Aorta (tissue), 5 donors: ENCODE measurements at regions not wholly inside any gene's neighbourhood (a gene's known extent, or its start where the extent isn't known, plus 50 kb on each side); places are given as distances from the start of the nearest gene placed in this dataset.
"Not testable (repeated sequence)": the region's sequence is repeated elsewhere in the genome, so short reads cannot be mapped to it uniquely, and the experiment has no call there.

Source experiments
- ATAC-seq: fragments of 200-7000 bp; cut with Tn5 transposase; one replicate; pipeline ENCODE4 v1.9.1; 2022; ENCODE audit warnings: moderate library complexity; ENCODE audit not compliant: low FRiP score
- DNase-seq, 2 donors: peaks; one replicate each; pipeline ENCODE4 v3.0.0-alpha.2; 2020
- H3K27ac ChIP-seq, 2 donors: one replicate each; pipeline ENCODE4 v1.5.1; 2013; ENCODE audit warnings: low read length in 2 of 2, mild to moderate bottlenecking in 2 of 2, moderate library complexity in 2 of 2, control low read depth in 1 of 2, inconsistent platforms in 1 of 2, low read depth in 1 of 2
- H3K27me3 ChIP-seq, 2 donors: one replicate each; pipeline ENCODE4 v1.6.1; 2013; ENCODE audit warnings: control low read depth in 1 of 2, low read length in 1 of 2, mild to moderate bottlenecking in 1 of 2, moderate library complexity in 1 of 2; ENCODE audit not compliant: insufficient read depth in 2 of 2, control insufficient read depth in 1 of 2
- H3K36me3 ChIP-seq, 2 donors: one replicate each; pipeline ENCODE4 v1.6.1; 2013; ENCODE audit warnings: control low read depth in 1 of 2, low read length in 1 of 2, mild to moderate bottlenecking in 1 of 2; ENCODE audit not compliant: insufficient read depth in 2 of 2, control insufficient read depth in 1 of 2
- H3K4me1 ChIP-seq, 2 donors: one replicate each; pipeline ENCODE4 v1.6.1; 2013; ENCODE audit warnings: low read length in 2 of 2, control low read depth in 1 of 2, mild to moderate bottlenecking in 1 of 2, moderate library complexity in 1 of 2; ENCODE audit not compliant: insufficient read depth in 2 of 2, control insufficient read depth in 1 of 2
- H3K4me3 ChIP-seq, 2 donors: one replicate each; pipeline ENCODE4 v1.5.1; 2013; ENCODE audit warnings: low read length in 2 of 2, control low read depth in 1 of 2, mild to moderate bottlenecking in 1 of 2
- H3K9me3 ChIP-seq: one replicate; pipeline ENCODE4 v1.6.1; 2013; ENCODE audit warnings: mild to moderate bottlenecking, low read length; ENCODE audit not compliant: control insufficient read depth
- WGBS, 2 donors: extraction: QIAGEN DNeasy Blood & Tissue Kit; methylation state at CpG; one replicate each; pipeline ENCODE4 v1.1.7; 2013; 5-methylcytosine and 5-hydroxymethylcytosine counted together
- intact Hi-C, 2 donors: fragments of 100-400 bp; cut with DNase I; formaldehyde crosslinking; loops; one replicate each; pipeline versions ENCODE4 v1.14.2 to v1.15.0; 2022
- donor health status: healthy with polysubstance abuse.
- donor health status: Bipolar disorder and iron deficiency.
- donor health status: DM: no; HTN: no; CAD: no.
- donor health status: DM: no; HTN: no; CAD: no.
- donor health status: DM: yes; HTN: yes; CAD: no.

- no peaks in the 10 kb centered on the region for H3K4me1 ChIP-seq
- H3K36me3 ChIP-seq = no peaks in the 10 kb centered on the region
- H3K27me3 ChIP-seq = no peaks in the 10 kb centered on the region
- WGBS, 2 donors = 92 to 94% methylated on average over 1 of the region's 1 CpG
- no peak for DNase-seq
- no peak for ATAC-seq
- intact Hi-C loops = no loop called here
- no peak overlapping the region for H3K27ac ChIP-seq
- H3K9me3 ChIP-seq = no peaks in the 10 kb centered on the region
- H3K4me3 ChIP-seq = no peak overlapping the region
Measured at GRCh38 chr18:29397536-29397935, 1220.6 kb upstream of the CDH2 start.

GRCh38 chr18:29383311-29384273, 1206.7 kb upstream of the CDH2 start:
- DNase-seq (no peak), ATAC-seq (no peak)
- intact Hi-C loops = no loop called here
- H3K27me3 ChIP-seq = no peaks in the 10 kb centered on the region
- H3K9me3 ChIP-seq = peaks cover 2% of the 10 kb centered on the region
- H3K4me1 ChIP-seq = no peaks in the 10 kb centered on the region
- H3K27ac ChIP-seq = no peak overlapping the region
- WGBS, 2 donors = 52 to 67% methylated on average over 5 of the region's 5 CpGs
- no peaks in the 10 kb centered on the region for H3K36me3 ChIP-seq
- H3K4me3 ChIP-seq = no peak overlapping the region

- WGBS, 2 donors = 85 to 89% methylated on average over 3 of the region's 3 CpGs
- Histone ChIP-seq H3K4me3 (no peak overlapping the region), H3K27ac (no peak overlapping the region), H3K4me1 (no peaks in the 10 kb centered on the region), H3K36me3 (no peaks in the 10 kb centered on the region), H3K27me3 (no peaks in the 10 kb centered on the region), H3K9me3 (no peaks in the 10 kb centered on the region)
- ATAC-seq (no peak), DNase-seq (no peak)
- intact Hi-C loops = no loop called here
Measured at GRCh38 chr18:29378651-29379136, 1201.8 kb upstream of the CDH2 start.

GRCh38 chr18:29377346-29377745, 1200.4 kb upstream of the CDH2 start:
- no peak for ATAC-seq
- Histone ChIP-seq H3K36me3 (no peaks in the 10 kb centered on the region), H3K4me3 (no peak overlapping the region), H3K27ac (no peak overlapping the region), H3K27me3 (no peaks in the 10 kb centered on the region), H3K9me3 (no peaks in the 10 kb centered on the region), H3K4me1 (no peaks in the 10 kb centered on the region)
- intact Hi-C loops = no loop called here
- 78 to 81% methylated on average over 1 of the region's 1 CpG for WGBS, 2 donors
- DNase-seq = no peak

- Histone ChIP-seq H3K27me3 (no peaks in the 10 kb centered on the region), H3K36me3 (no peaks in the 10 kb centered on the region), H3K4me1 (no peaks in the 10 kb centered on the region), H3K9me3 (no peaks in the 10 kb centered on the region), H3K27ac (no peak overlapping the region), H3K4me3 (no peak overlapping the region)
- DNase-seq (no peak), ATAC-seq (no peak)
- 78 to 79% methylated on average over 2 of the region's 2 CpGs for WGBS, 2 donors
- intact Hi-C loops = no loop called here
Measured at GRCh38 chr18:29373000-29373399, 1196.1 kb upstream of the CDH2 start.

- ATAC-seq (no peak), DNase-seq (no peak)
- H3K36me3 ChIP-seq = no peaks in the 10 kb centered on the region
- no peaks in the 10 kb centered on the region for H3K9me3 ChIP-seq
- H3K27ac ChIP-seq = no peak overlapping the region
- H3K4me3 ChIP-seq = no peak overlapping the region
- no peaks in the 10 kb centered on the region for H3K4me1 ChIP-seq
- no peaks in the 10 kb centered on the region for H3K27me3 ChIP-seq
- intact Hi-C loops = no loop called here
- WGBS, 2 donors = 91% methylated on average over 15 of the region's 15 CpGs
Measured at GRCh38 chr18:29361843-29362242, 1184.9 kb upstream of the CDH2 start.

GRCh38 chr18:29360659-29361058, 1183.7 kb upstream of the CDH2 start:
- intact Hi-C loops, H3K27me3 ChIP-seq, H3K9me3 ChIP-seq, DNase-seq, H3K4me1 ChIP-seq, ATAC-seq, H3K36me3 ChIP-seq, H3K27ac ChIP-seq, H3K4me3 ChIP-seq: not testable (repeated sequence)
- 80 to 89% methylated on average over 4 of the region's 4 CpGs for WGBS, 2 donors

- H3K4me1 ChIP-seq, H3K9me3 ChIP-seq, H3K27ac ChIP-seq, DNase-seq, intact Hi-C loops, H3K4me3 ChIP-seq, H3K27me3 ChIP-seq, ATAC-seq, H3K36me3 ChIP-seq: not testable (repeated sequence)
Measured at GRCh38 chr18:29359222-29359621, 1182.3 kb upstream of the CDH2 start.

GRCh38 chr18:29351171-29351570, 1174.2 kb upstream of the CDH2 start:
- intact Hi-C loops = no loop called here
- ATAC-seq (no peak), DNase-seq (no peak)
- Histone ChIP-seq H3K4me3 (no peak overlapping the region), H3K27ac (no peak overlapping the region), H3K9me3 (no peaks in the 10 kb centered on the region), H3K4me1 (no peaks in the 10 kb centered on the region), H3K36me3 (no peaks in the 10 kb centered on the region), H3K27me3 (no peaks in the 10 kb centered on the region)
- WGBS, 2 donors = 81 to 92% methylated on average over 1 of the region's 1 CpG
